RWPE1 (cell line): ENCODE measurements at regions not wholly inside any gene's neighbourhood (a gene's known extent, or its start where the extent isn't known, plus 50 kb on each side); places are given as distances from the start of the nearest gene placed in this dataset.

Source experiments
- CTCF ChIA-PET: fragments of 350-600 bp; sonication (Branson Sonifier 250); formaldehyde crosslinking; extraction: SDS; loops from one replicate; lab custom pipeline; 2021; lab: Yijun Ruan, JAX
- POLR2A ChIA-PET: fragments of 400-600 bp; formaldehyde crosslinking; extraction: SDS; loops from one replicate; lab custom pipeline; 2020; ENCODE audit warnings: antibody characterized with exemption; ENCODE audit not compliant: low non-redundant PET; lab: Yijun Ruan, JAX
- DNase-seq: peaks from one replicate; pipeline ENCODE4 v3.0.0; 2012; ENCODE audit warnings: low spot score
- H3K27ac ChIP-seq: fragments of 450-650 bp; 2 replicates; pipeline ENCODE4 v1.5.1; 2017
- TF ChIP-seq, protein P1 (sequence below): fragments of 450-650 bp; conservative IDR thresholded peaks from 2 replicates; pipeline ENCODE4 v1.5.1; 2017; ENCODE audit warnings: low read depth, mild to moderate bottlenecking

DNA sequence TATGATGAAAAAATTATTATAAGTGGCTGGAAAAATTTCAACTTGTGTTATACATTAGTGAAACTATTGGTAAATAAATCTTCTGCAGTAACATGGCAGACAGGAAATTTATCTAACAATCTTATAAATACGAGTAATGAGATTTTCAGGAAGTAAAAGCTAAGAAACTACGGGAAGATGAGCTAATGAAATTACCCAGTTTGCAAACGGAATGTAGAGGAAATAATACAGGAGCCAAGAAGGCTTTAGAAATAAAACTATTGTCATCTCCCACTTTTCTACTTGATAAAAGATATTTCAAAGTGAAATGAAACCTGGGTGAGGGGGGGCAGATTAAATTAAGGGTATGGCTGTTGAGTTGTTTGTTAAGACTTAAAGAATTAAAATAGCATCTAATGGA, 332.5 kb upstream of the SORCS1 start:
- ChIA-PET POLR2A (no interaction called here), CTCF (interaction anchor here (0.6 kb wide), 1 partner anchor 289 kb away, joined by 3 read pairs; no protein-coding TSS in a partner anchor)
- TF ChIP-seq, protein P1, sequence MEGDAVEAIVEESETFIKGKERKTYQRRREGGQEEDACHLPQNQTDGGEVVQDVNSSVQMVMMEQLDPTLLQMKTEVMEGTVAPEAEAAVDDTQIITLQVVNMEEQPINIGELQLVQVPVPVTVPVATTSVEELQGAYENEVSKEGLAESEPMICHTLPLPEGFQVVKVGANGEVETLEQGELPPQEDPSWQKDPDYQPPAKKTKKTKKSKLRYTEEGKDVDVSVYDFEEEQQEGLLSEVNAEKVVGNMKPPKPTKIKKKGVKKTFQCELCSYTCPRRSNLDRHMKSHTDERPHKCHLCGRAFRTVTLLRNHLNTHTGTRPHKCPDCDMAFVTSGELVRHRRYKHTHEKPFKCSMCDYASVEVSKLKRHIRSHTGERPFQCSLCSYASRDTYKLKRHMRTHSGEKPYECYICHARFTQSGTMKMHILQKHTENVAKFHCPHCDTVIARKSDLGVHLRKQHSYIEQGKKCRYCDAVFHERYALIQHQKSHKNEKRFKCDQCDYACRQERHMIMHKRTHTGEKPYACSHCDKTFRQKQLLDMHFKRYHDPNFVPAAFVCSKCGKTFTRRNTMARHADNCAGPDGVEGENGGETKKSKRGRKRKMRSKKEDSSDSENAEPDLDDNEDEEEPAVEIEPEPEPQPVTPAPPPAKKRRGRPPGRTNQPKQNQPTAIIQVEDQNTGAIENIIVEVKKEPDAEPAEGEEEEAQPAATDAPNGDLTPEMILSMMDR: no peak
- DNase-seq: no peak
- no peak overlapping the region for H3K27ac ChIP-seq

DNA sequence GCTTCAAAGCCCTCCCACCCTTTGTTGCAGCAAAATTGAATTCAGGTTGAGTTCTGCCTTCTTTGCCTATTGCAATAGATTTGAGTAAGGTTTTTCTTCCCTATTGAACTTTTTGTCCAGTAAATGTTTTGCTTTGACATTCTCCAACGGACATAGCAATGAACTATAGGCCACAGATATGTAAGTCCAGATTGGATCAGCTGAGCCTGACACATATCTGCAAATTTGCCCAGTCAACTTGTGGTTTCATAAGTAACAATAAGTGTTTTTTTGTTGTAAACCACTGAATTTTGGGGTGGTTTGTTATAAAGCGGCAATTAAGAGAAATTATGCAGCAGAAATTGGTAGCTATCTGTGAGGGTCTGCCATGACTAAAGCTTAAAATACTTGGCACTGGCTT, 332.1 kb upstream of the SORCS1 start:
- ChIA-PET POLR2A (no interaction called here), CTCF (no interaction called here)
- DNase-seq: no peak
- TF ChIP-seq, protein P1: no peak
- H3K27ac ChIP-seq: no peak overlapping the region

DNA sequence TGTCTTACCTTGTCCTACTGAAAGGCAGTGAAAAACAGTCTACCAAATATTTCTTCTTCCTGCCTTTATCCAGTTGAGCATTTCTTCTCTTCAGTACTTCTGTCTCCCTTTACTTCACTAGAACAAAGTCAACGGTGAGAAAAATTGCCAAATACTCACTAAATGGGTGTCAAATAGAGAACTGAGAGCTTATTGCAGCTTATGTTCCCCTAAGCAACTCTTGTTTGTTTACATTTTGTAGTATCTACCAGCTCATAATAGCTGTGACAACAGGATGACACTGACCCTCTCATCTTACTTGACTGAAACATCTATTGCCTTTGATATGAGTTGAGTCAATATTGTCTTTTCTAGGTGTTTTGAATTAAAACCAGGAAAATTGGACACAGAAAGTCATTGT, 327.9 kb upstream of the SORCS1 start:
- no peak for DNase-seq
- ChIA-PET POLR2A (interaction anchor here (0.7 kb wide), 1 partner anchor 1274 kb away, joined by 3 read pairs; no protein-coding TSS in a partner anchor), CTCF (no interaction called here)

DNA sequence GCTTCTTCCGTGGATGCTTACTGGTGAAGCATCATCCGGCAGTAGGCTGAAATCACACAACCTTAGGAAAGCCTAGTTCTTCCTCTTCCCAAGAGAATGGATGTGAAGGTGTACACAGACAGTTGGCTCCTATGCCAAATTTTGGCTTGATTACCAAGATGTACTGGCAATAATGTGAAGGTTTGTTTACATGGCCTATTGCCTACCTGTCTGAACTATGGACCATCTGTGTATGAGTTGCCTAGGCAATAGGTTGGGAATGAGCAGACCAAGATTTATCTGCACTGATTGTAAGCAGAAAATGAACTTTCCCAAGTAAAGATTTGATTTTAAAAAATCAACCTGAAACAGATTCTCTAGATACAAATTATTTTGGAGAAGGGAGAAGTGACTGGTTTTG, 325.9 kb upstream of the SORCS1 start:
- ChIA-PET CTCF (no interaction called here), POLR2A (no interaction called here)
- no peak for DNase-seq
- TF ChIP-seq, protein P1: no peak
- no peak overlapping the region for H3K27ac ChIP-seq

More for the DNA sequence above, 327.9 kb upstream of the SORCS1 start:
- H3K27ac ChIP-seq: no peak overlapping the region
- TF ChIP-seq, protein P1: no peak

DNA sequence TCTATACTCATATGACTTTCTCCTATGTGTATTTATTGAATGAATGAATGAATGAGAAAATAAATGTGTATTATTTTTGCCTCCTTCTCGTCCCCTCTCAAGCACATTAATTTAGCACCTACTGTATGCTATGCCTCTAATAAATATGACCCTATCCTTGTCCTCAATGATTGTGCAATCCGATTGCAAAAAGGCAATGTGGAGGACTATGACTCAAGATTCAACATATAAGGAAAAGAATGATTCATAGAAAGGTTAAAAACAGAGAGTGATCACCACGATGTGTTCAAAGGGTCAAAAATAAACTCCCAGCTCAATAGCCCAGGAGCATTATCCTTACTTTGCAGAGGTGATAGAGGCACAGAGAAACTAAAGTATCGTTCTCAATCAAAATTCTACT, 322.8 kb upstream of the SORCS1 start:
- TF ChIP-seq, protein P1: no peak
- no peak overlapping the region for H3K27ac ChIP-seq
- POLR2A ChIA-PET: no interaction called here
- CTCF ChIA-PET: interaction anchor here (0.7 kb wide), 2 partner anchors 57 to 58 kb away, joined by 3 read pairs; no protein-coding TSS in a partner anchor
- DNase-seq: peak; percentile 49

DNA sequence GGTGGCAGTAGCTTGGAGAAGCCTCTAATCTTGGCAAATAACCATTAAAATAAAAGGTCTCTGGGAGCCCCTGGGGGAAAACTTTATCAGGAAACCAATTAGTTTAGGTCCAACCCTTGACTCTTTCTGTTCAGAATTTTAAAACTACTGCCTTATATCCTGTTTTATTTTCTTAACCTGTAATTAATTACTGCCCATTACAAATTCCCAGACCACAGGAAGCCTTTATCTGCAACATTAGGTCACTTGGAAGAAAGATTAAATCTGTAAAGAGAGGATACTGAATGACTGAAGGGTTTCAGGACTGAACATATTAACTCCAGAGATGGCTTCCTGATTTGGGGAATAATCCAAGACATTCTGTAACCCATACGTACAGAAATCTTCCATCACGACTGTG, 320.5 kb upstream of the SORCS1 start:
- DNase-seq: no peak
- CTCF ChIA-PET: no interaction called here
- POLR2A ChIA-PET: no interaction called here
- H3K27ac ChIP-seq: no peak overlapping the region
- TF ChIP-seq, protein P1: no peak
